GM19328 (cell line): ENCODE measurements at regions not wholly inside any gene's neighbourhood (a gene's known extent, or its start where the extent isn't known, plus 50 kb on each side); places are given as distances from the start of the nearest gene placed in this dataset.

Experiments
- ATAC-seq: cut with Tn5 transposase; IDR thresholded peaks from one replicate; pipeline ENCODE4 v1.9.1; 2021; ENCODE audit warnings: mild to moderate bottlenecking, moderate library complexity; ENCODE audit not compliant: unreplicated experiment

- no peak for ATAC-seq
Observed at GRCh38 chr18:25651553-25651952, 299.6 kb upstream of the ZNF521 start.

GRCh38 chr18:25650201-25650941 lies 298.4 kb upstream of the ZNF521 start:
- no peak for ATAC-seq

- no peak for ATAC-seq
Observed at GRCh38 chr18:25648716-25649260, 296.8 kb upstream of the ZNF521 start.

GRCh38 chr18:25647404-25647803 lies 295.4 kb upstream of the ZNF521 start:
- no peak for ATAC-seq

GRCh38 chr18:25646971-25647370 lies 295.0 kb upstream of the ZNF521 start:
- no peak for ATAC-seq

GRCh38 chr18:25639596-25639995 lies 287.6 kb upstream of the ZNF521 start:
- ATAC-seq = no peak

GRCh38 chr18:25633563-25633962 lies 281.6 kb upstream of the ZNF521 start:
- ATAC-seq = no peak

- no peak for ATAC-seq
Observed at GRCh38 chr18:25630682-25631081, 278.7 kb upstream of the ZNF521 start.

- ATAC-seq = no peak
Observed at GRCh38 chr18:25621682-25622081, 269.7 kb upstream of the ZNF521 start.

- ATAC-seq = no peak
Observed at GRCh38 chr18:25621144-25621543, 269.2 kb upstream of the ZNF521 start.

- ATAC-seq = no peak
Observed at GRCh38 chr18:25614168-25614567, 262.2 kb upstream of the ZNF521 start.

GRCh38 chr18:25612466-25612865 lies 260.5 kb upstream of the ZNF521 start:
- no peak for ATAC-seq

- ATAC-seq = no peak
Observed at GRCh38 chr18:25608091-25608490, 256.1 kb upstream of the ZNF521 start.

GRCh38 chr18:25604894-25605597 lies 253.1 kb upstream of the ZNF521 start:
- no peak for ATAC-seq

GRCh38 chr18:25604196-25604893 lies 252.4 kb upstream of the ZNF521 start:
- ATAC-seq = no peak

- ATAC-seq = no peak
Observed at GRCh38 chr18:25599443-25599842, 247.5 kb upstream of the ZNF521 start.

GRCh38 chr18:25597476-25597875 lies 245.5 kb upstream of the ZNF521 start:
- ATAC-seq = no peak

GRCh38 chr18:25595274-25596060 lies 243.5 kb upstream of the ZNF521 start:
- ATAC-seq = no peak

- no peak for ATAC-seq
Observed at GRCh38 chr18:25594351-25594750, 242.4 kb upstream of the ZNF521 start.

GRCh38 chr18:25592804-25593360 lies 240.9 kb upstream of the ZNF521 start:
- no peak for ATAC-seq
